Lung (tissue), 11 donors: ENCODE measurements at regions not wholly inside any gene's neighbourhood (a gene's known extent, or its start where the extent isn't known, plus 50 kb on each side); places are given as distances from the start of the nearest gene placed in this dataset.

Experiments used
- ATAC-seq: fragments of 200-7000 bp; cut with Tn5 transposase; one replicate; pipeline ENCODE4 v1.9.1; 2020; ENCODE audit warnings: moderate number of reproducible peaks; ENCODE audit not compliant: insufficient read depth, low FRiP score
- DNase-seq, 3 donors: peaks; one replicate each; pipeline ENCODE4 v3.0.0-alpha.2; 2013 to 2017
- H3K27ac ChIP-seq, 2 donors: one replicate each; pipeline ENCODE4 v1.5.1; 2013; ENCODE audit warnings: mild to moderate bottlenecking in 2 of 2, moderate library complexity in 2 of 2, control low read depth in 1 of 2, inconsistent platforms in 1 of 2, low read depth in 1 of 2, low read length in 1 of 2
- H3K27me3 ChIP-seq, 3 donors: one replicate each; pipeline ENCODE4 v1.5.1; 2013; ENCODE audit warnings: low read length in 2 of 3; ENCODE audit not compliant: control insufficient read depth in 3 of 3, insufficient read depth in 3 of 3
- H3K36me3 ChIP-seq, 4 donors: one replicate each; pipeline ENCODE4 v1.5.1; 2013; ENCODE audit warnings: low read length in 4 of 4, mild to moderate bottlenecking in 1 of 4, moderate library complexity in 1 of 4; ENCODE audit not compliant: control insufficient read depth in 4 of 4, insufficient read depth in 4 of 4
- H3K4me1 ChIP-seq, 5 donors: one replicate each; pipeline ENCODE4 v1.5.1; 2013; ENCODE audit warnings: low read length in 5 of 5, mild to moderate bottlenecking in 2 of 5, moderate library complexity in 1 of 5; ENCODE audit not compliant: control insufficient read depth in 5 of 5, insufficient read depth in 5 of 5
- H3K4me3 ChIP-seq: one replicate; pipeline ENCODE4 v1.5.1; 2013; ENCODE audit warnings: mild to moderate bottlenecking, control low read depth, moderate library complexity
- H3K9ac ChIP-seq, 2 donors: one replicate each; pipeline ENCODE4 v1.5.1; 2013; ENCODE audit warnings: low read length in 2 of 2, control low read depth in 1 of 2; ENCODE audit not compliant: insufficient read depth in 1 of 2
- H3K9me3 ChIP-seq, 4 donors: one replicate each; pipeline ENCODE4 v1.5.1; 2013; ENCODE audit warnings: low read length in 3 of 4, mild to moderate bottlenecking in 1 of 4, moderate library complexity in 1 of 4; ENCODE audit not compliant: control insufficient read depth in 4 of 4, insufficient read depth in 3 of 4
- CTCF ChIP-seq: IDR thresholded peaks from 2 replicates; pipeline ENCODE4 v1.5.1; 2012; ENCODE audit warnings: mild to moderate bottlenecking; ENCODE audit errors: control extremely low read depth, extremely low read depth
- WGBS, 2 donors: extraction: QIAGEN DNeasy Blood & Tissue Kit; methylation state at CpG; one replicate each; pipeline ENCODE4 v1.1.7; 2013; 5-methylcytosine and 5-hydroxymethylcytosine counted together
- donor health status: control.
- donor health status: control.
- donor health status: Bipolar disorder and iron deficiency.
- donor health status: healthy.
- donor health status: DM: yes; HTN: yes; CAD: no.

- no peak for ATAC-seq
These were observed 1348.0 kb upstream of the ATXN8OS start for GRCh38 chr13:68759617-68760016.

GRCh38 chr13:68749796-68750195, 1357.8 kb upstream of the ATXN8OS start:
- Histone ChIP-seq H3K36me3 (no peaks in the 10 kb centered on the region), H3K9ac (no peak overlapping the region), H3K27ac (no peak overlapping the region), H3K4me1 (no peaks in the 10 kb centered on the region), H3K27me3 (no peaks in the 10 kb centered on the region), H3K4me3 (no peak overlapping the region), H3K9me3 (no peaks in the 10 kb centered on the region)
- no peak for DNase-seq
- TF ChIP-seq CTCF, result no peak
- no peak for ATAC-seq

More at GRCh38 chr13:68759617-68760016, 1348.0 kb upstream of the ATXN8OS start:
- 79% methylated on average over 2 of the region's 2 CpGs for WGBS, 2 donors
- DNase-seq, result no peak
- H3K4me3 ChIP-seq, result no peak overlapping the region
- H3K9me3 ChIP-seq, result no peaks in the 10 kb centered on the region
- no peaks in the 10 kb centered on the region for H3K27me3 ChIP-seq
- no peaks in the 10 kb centered on the region for H3K4me1 ChIP-seq
- no peak overlapping the region for H3K27ac ChIP-seq
- no peak for TF ChIP-seq CTCF
- H3K36me3 ChIP-seq, result no peaks in the 10 kb centered on the region
- H3K9ac ChIP-seq, result no peak overlapping the region

GRCh38 chr13:68748038-68748437, 1359.6 kb upstream of the ATXN8OS start:
- no peak for TF ChIP-seq CTCF
- H3K27ac ChIP-seq, result no peak overlapping the region
- H3K9me3 ChIP-seq, result no peaks in the 10 kb centered on the region
- no peak for DNase-seq
- H3K4me3 ChIP-seq, result no peak overlapping the region
- no peak for ATAC-seq
- WGBS, 2 donors, result 85 to 86% methylated on average over 5 of the region's 5 CpGs
- H3K27me3 ChIP-seq, result no peaks in the 10 kb centered on the region
- no peak overlapping the region for H3K9ac ChIP-seq
- H3K36me3 ChIP-seq, result no peaks in the 10 kb centered on the region
- no peaks in the 10 kb centered on the region for H3K4me1 ChIP-seq

GRCh38 chr13:68745502-68745901, 1362.1 kb upstream of the ATXN8OS start:
- Histone ChIP-seq H3K4me1 (no peaks in the 10 kb centered on the region), H3K4me3 (no peak overlapping the region), H3K27me3 (no peaks in the 10 kb centered on the region), H3K9me3 (no peaks in the 10 kb centered on the region), H3K9ac (no peak overlapping the region), H3K27ac (no peak overlapping the region), H3K36me3 (no peaks in the 10 kb centered on the region)
- no peak for DNase-seq
- TF ChIP-seq CTCF, result no peak
- WGBS, 2 donors, result 70 to 80% methylated on average over 1 of the region's 1 CpG
- no peak for ATAC-seq
